HEK293 (cell line): ENCODE measurements at regions not wholly inside any gene's neighbourhood (a gene's known extent, or its start where the extent isn't known, plus 50 kb on each side); places are given as distances from the start of the nearest gene placed in this dataset.

Experiments
- CTCF ChIA-PET: fragments of 350-600 bp; formaldehyde crosslinking; extraction: SDS; loops from one replicate; lab custom pipeline; 2021; ENCODE audit warnings: antibody characterized with exemption; lab: Yijun Ruan, JAX
- POLR2A ChIA-PET: fragments of 300-600 bp; formaldehyde crosslinking; extraction: SDS; loops from one replicate; lab custom pipeline; 2020; ENCODE audit warnings: antibody characterized with exemption, inconsistent platforms; lab: Yijun Ruan, JAX
- H3K27ac ChIP-seq: fragments of 200-500 bp; sonication (Bioruptor generic); 2 replicates; pipeline ENCODE4 v1.5.1; 2014; ENCODE audit warnings: low read depth, low read length, control low read depth, inconsistent platforms; ENCODE audit errors: extremely low read depth
- H3K36me3 ChIP-seq, 2 experiments: fragments of 200-500 bp in 1 of 2; sonication (Bioruptor generic) in 1 of 2; 1 replicate in 1 of 2; 2 replicates in 1 of 2; pipeline ENCODE4 v1.5.1; 2014 to 2017; ENCODE audit warnings: inconsistent platforms in 2 of 2, low read length in 2 of 2; ENCODE audit not compliant: control insufficient read depth in 2 of 2, insufficient read depth in 1 of 2
- H3K4me1 ChIP-seq: fragments of 200-500 bp; sonication (Bioruptor generic); 2 replicates; pipeline ENCODE4 v1.5.1; 2014; ENCODE audit warnings: mild to moderate bottlenecking, low read length, inconsistent platforms; ENCODE audit not compliant: control insufficient read depth, insufficient read depth
- H3K4me3 ChIP-seq: 2 replicates; pipeline ENCODE4 v1.5.1; 2011; ENCODE audit warnings: low read depth, mild to moderate bottlenecking, control low read depth, low read length, moderate library complexity
- H3K9me3 ChIP-seq: fragments of 200-500 bp; sonication (Bioruptor generic); 2 replicates; pipeline ENCODE4 v1.5.1; 2014; ENCODE audit warnings: low read depth, low read length, inconsistent platforms; ENCODE audit not compliant: control insufficient read depth, insufficient read depth
- INSM2 ChIP-seq: fragments of 450-650 bp; formaldehyde crosslinking; IDR thresholded peaks from 2 replicates; pipeline ENCODE4 v1.5.1; 2016; ENCODE audit warnings: missing biosample characterization, missing genetic modification characterization
- KLF10 ChIP-seq: fragments of 450-650 bp; IDR thresholded peaks from 2 replicates; pipeline ENCODE4 v1.5.1; 2018; ENCODE audit warnings: missing biosample characterization, mild to moderate bottlenecking, missing genetic modification characterization
- MZF1 ChIP-seq: fragments of 450-650 bp; formaldehyde crosslinking; IDR thresholded peaks from 2 replicates; pipeline ENCODE4 v1.5.1; 2017; ENCODE audit warnings: missing biosample characterization, missing genetic modification characterization, borderline replicate concordance
- PRDM2 ChIP-seq: fragments of 450-650 bp; formaldehyde crosslinking; IDR thresholded peaks from 2 replicates; pipeline ENCODE4 v1.5.1; 2016; ENCODE audit warnings: missing biosample characterization, missing genetic modification characterization, borderline replicate concordance
- SP3 ChIP-seq: fragments of 450-650 bp; formaldehyde crosslinking; IDR thresholded peaks from 2 replicates; pipeline ENCODE4 v1.5.1; 2016; ENCODE audit warnings: missing biosample characterization, missing genetic modification characterization
- ZBTB1 ChIP-seq: fragments of 450-650 bp; formaldehyde crosslinking; IDR thresholded peaks from 2 replicates; pipeline ENCODE4 v1.5.1; 2016; ENCODE audit warnings: missing biosample characterization, missing genetic modification characterization
- ZEB2 ChIP-seq: fragments of 450-650 bp; formaldehyde crosslinking; IDR thresholded peaks from 2 replicates; pipeline ENCODE4 v1.5.1; 2016; ENCODE audit warnings: missing biosample characterization, missing genetic modification characterization
- ZNF132 ChIP-seq: fragments of 450-650 bp; formaldehyde crosslinking; IDR thresholded peaks from 2 replicates; pipeline ENCODE4 v1.5.1; 2017; ENCODE audit warnings: missing biosample characterization, missing genetic modification characterization, borderline replicate concordance
- ZNF202 ChIP-seq: fragments of 450-650 bp; formaldehyde crosslinking; IDR thresholded peaks from 2 replicates; pipeline ENCODE4 v1.5.1; 2016; ENCODE audit warnings: missing biosample characterization, missing genetic modification characterization, borderline replicate concordance
- ZNF223 ChIP-seq: fragments of 450-650 bp; formaldehyde crosslinking; IDR thresholded peaks from 2 replicates; pipeline ENCODE4 v1.5.1; 2016; ENCODE audit warnings: missing biosample characterization, missing genetic modification characterization
- ZNF274 ChIP-seq, 2 experiments: fragments of 200-500 bp in 1 of 2; fragments of 450-650 bp in 1 of 2; sonication (Bioruptor generic) in 1 of 2; formaldehyde crosslinking in 1 of 2; IDR thresholded peaks; 2 replicates each; pipeline versions ENCODE4 v1.5.1 to v1.6.1; 2014 to 2016; ENCODE audit warnings: borderline replicate concordance in 1 of 2, inconsistent platforms in 1 of 2, low read length in 1 of 2, missing biosample characterization in 1 of 2, missing genetic modification characterization in 1 of 2
- ZNF311 ChIP-seq: fragments of 450-650 bp; formaldehyde crosslinking; IDR thresholded peaks from 2 replicates; pipeline ENCODE4 v1.5.1; 2017; ENCODE audit warnings: missing biosample characterization, missing genetic modification characterization, borderline replicate concordance
- ZNF350 ChIP-seq: fragments of 450-650 bp; formaldehyde crosslinking; IDR thresholded peaks from 2 replicates; pipeline ENCODE4 v1.5.0; 2017; ENCODE audit warnings: missing biosample characterization, mild to moderate bottlenecking, missing genetic modification characterization
- ZNF37A ChIP-seq: fragments of 450-650 bp; IDR thresholded peaks from 2 replicates; pipeline ENCODE4 v1.5.1; 2018; ENCODE audit warnings: missing biosample characterization, missing genetic modification characterization
- ZNF391 ChIP-seq: fragments of 450-650 bp; formaldehyde crosslinking; IDR thresholded peaks from 2 replicates; pipeline ENCODE4 v1.5.1; 2016; ENCODE audit warnings: low read depth, missing biosample characterization, missing genetic modification characterization, borderline replicate concordance
- ZNF394 ChIP-seq: fragments of 450-650 bp; formaldehyde crosslinking; IDR thresholded peaks from 2 replicates; pipeline ENCODE4 v1.5.1; 2016; ENCODE audit warnings: missing biosample characterization, missing genetic modification characterization, mild to moderate bottlenecking, moderate library complexity, borderline replicate concordance
- ZNF473 ChIP-seq: fragments of 450-650 bp; formaldehyde crosslinking; IDR thresholded peaks from 2 replicates; pipeline ENCODE4 v1.5.1; 2017; ENCODE audit warnings: missing biosample characterization, missing genetic modification characterization
- ZNF571 ChIP-seq: fragments of 450-650 bp; formaldehyde crosslinking; IDR thresholded peaks from 2 replicates; pipeline ENCODE4 v1.5.0; 2017; ENCODE audit warnings: missing biosample characterization, missing genetic modification characterization
- ZNF596 ChIP-seq: fragments of 450-650 bp; IDR thresholded peaks from 2 replicates; pipeline ENCODE4 v1.5.0; 2018; ENCODE audit warnings: missing biosample characterization, mild to moderate bottlenecking, missing genetic modification characterization, moderate library complexity
- ZNF629 ChIP-seq: fragments of 450-650 bp; formaldehyde crosslinking; IDR thresholded peaks from 2 replicates; pipeline ENCODE4 v1.5.1; 2017; ENCODE audit warnings: missing biosample characterization, missing genetic modification characterization
- ZNF677 ChIP-seq: fragments of 450-650 bp; IDR thresholded peaks from 2 replicates; pipeline ENCODE4 v1.5.0; 2018; ENCODE audit warnings: missing biosample characterization, mild to moderate bottlenecking, missing genetic modification characterization, moderate library complexity
- ZNF692 ChIP-seq: fragments of 450-650 bp; formaldehyde crosslinking; IDR thresholded peaks from 2 replicates; pipeline ENCODE4 v1.5.1; 2016; ENCODE audit warnings: missing biosample characterization, missing genetic modification characterization
- ZNF707 ChIP-seq: fragments of 450-650 bp; formaldehyde crosslinking; IDR thresholded peaks from 2 replicates; pipeline ENCODE4 v1.5.1; 2016; ENCODE audit warnings: missing biosample characterization, missing genetic modification characterization
- ZNF747 ChIP-seq: fragments of 450-650 bp; formaldehyde crosslinking; IDR thresholded peaks from 2 replicates; pipeline ENCODE4 v1.5.1; 2016; ENCODE audit warnings: missing biosample characterization, missing genetic modification characterization
- ZNF777 ChIP-seq: fragments of 450-650 bp; formaldehyde crosslinking; IDR thresholded peaks from 2 replicates; pipeline ENCODE4 v1.5.1; 2017; ENCODE audit warnings: missing biosample characterization, missing genetic modification characterization, borderline replicate concordance

GRCh38 chr9:102047549-102047948 is 309.1 kb upstream of the GRIN3A start:
- Histone ChIP-seq H3K4me1 (no peaks in the 10 kb centered on the region), H3K27ac (no peak overlapping the region)
- TF ChIP-seq ZNF677 (tag by site-specific recombination) (no peak), MZF1 (tag by site-specific recombination) (no peak), ZNF391 (tag by site-specific recombination) (no peak), ZNF596 (tag by site-specific recombination) (no peak)
- TF ChIP-seq, all 188 proteins: peak for 0
- H3K4me3 ChIP-seq: no peak overlapping the region
- no peaks in the 10 kb centered on the region for H3K9me3 ChIP-seq
- ChIA-PET CTCF (no interaction called here), POLR2A (no interaction called here)
- no peaks in the 10 kb centered on the region for H3K36me3 ChIP-seq

- H3K4me3 ChIP-seq: no peak overlapping the region
- no peaks in the 10 kb centered on the region for H3K4me1 ChIP-seq
- ChIA-PET POLR2A (no interaction called here), CTCF (no interaction called here)
- no peaks in the 10 kb centered on the region for H3K36me3 ChIP-seq
- TF ChIP-seq PRDM2 (tag by site-specific recombination) (no peak), ZNF311 (tag by site-specific recombination) (no peak), ZNF692 (no peak), ZNF223 (no peak), ZNF394 (tag by site-specific recombination) (no peak), ZNF202 (no peak), ZNF707 (no peak), ZEB2 (no peak), KLF10 (no peak), ZNF629 (tag by site-specific recombination) (no peak), ZNF274 (IDR thresholded peaks at IDR 0.05; ENCODE audit: low read length) (no peak), ZNF274 (tag by site-specific recombination; IDR thresholded peaks at IDR 0.05; ENCODE audit: borderline replicate concordance) (no peak), ZNF747 (no peak)
- no peak overlapping the region for H3K27ac ChIP-seq
- H3K9me3 ChIP-seq: no peaks in the 10 kb centered on the region
Measured at GRCh38 chr9:102044133-102044532, 305.7 kb upstream of the GRIN3A start.

- H3K4me1 ChIP-seq: no peaks in the 10 kb centered on the region
- no peak for TF ChIP-seq ZNF350 (tag by site-specific recombination)
- no peak for TF ChIP-seq SP3 (tag by site-specific recombination)
- TF ChIP-seq ZNF571 (tag by site-specific recombination): no peak
- no peak for TF ChIP-seq ZNF311 (tag by site-specific recombination)
- no peak for TF ChIP-seq ZNF677 (tag by site-specific recombination)
- no peak for TF ChIP-seq ZNF37A (tag by site-specific recombination)
- TF ChIP-seq ZNF132: no peak
- TF ChIP-seq INSM2 (tag by site-specific recombination): no peak
- TF ChIP-seq ZNF777 (tag by site-specific recombination): no peak
- no peak for TF ChIP-seq ZNF473 (tag by site-specific recombination)
- TF ChIP-seq ZBTB1 (tag by site-specific recombination): no peak
- no peak for TF ChIP-seq KLF10
Measured at GRCh38 chr9:102038006-102038405, 299.6 kb upstream of the GRIN3A start.

More at GRCh38 chr9:102038006-102038405, 299.6 kb upstream of the GRIN3A start:
- CTCF ChIA-PET: no interaction called here
- Histone ChIP-seq H3K27ac (no peak overlapping the region), H3K9me3 (no peaks in the 10 kb centered on the region), H3K4me3 (no peak overlapping the region), H3K36me3 (no peaks in the 10 kb centered on the region)
- POLR2A ChIA-PET: no interaction called here
